ENCODE measurements at regions not wholly inside any gene's neighbourhood (a gene's known extent, or its start where the extent isn't known, plus 50 kb on each side); places are given as distances from the start of the nearest gene placed in this dataset.

DNA sequence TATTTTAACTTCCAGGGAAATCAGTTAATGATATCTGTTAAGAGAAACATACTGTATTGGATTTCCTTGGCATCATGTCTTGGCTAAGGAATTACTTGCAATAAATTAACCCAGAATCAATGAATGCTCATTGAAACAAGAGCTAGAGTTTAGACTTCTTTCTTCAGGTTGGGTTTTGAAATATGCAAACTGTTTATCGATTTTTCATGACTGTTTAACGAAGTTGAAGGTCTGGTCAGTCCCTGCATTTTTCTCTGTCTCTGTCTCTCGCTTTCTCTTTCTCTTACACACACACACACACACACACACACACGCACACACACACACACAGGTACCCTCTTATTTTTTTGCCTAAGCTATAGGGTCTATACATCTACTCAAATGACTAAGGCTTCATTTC lies 981.0 kb downstream of the SUCLG1 start:
- H3K9me3 ChIP-seq = no peaks in the 10 kb centered on the region
- DNase-seq = no peak
- intact Hi-C loops (cut with DNase I) = no loop called here
- TF ChIP-seq, protein P1, sequence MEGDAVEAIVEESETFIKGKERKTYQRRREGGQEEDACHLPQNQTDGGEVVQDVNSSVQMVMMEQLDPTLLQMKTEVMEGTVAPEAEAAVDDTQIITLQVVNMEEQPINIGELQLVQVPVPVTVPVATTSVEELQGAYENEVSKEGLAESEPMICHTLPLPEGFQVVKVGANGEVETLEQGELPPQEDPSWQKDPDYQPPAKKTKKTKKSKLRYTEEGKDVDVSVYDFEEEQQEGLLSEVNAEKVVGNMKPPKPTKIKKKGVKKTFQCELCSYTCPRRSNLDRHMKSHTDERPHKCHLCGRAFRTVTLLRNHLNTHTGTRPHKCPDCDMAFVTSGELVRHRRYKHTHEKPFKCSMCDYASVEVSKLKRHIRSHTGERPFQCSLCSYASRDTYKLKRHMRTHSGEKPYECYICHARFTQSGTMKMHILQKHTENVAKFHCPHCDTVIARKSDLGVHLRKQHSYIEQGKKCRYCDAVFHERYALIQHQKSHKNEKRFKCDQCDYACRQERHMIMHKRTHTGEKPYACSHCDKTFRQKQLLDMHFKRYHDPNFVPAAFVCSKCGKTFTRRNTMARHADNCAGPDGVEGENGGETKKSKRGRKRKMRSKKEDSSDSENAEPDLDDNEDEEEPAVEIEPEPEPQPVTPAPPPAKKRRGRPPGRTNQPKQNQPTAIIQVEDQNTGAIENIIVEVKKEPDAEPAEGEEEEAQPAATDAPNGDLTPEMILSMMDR (IDR thresholded peaks at IDR 0.05) = no peak
- TF ChIP-seq POLR2A (IDR thresholded peaks at IDR 0.05) = no peak
- no peaks in the 10 kb centered on the region for H3K36me3 ChIP-seq (replicated peaks in 1 of 2; ENCODE audit: insufficient read depth in 1 of 2, low read depth in 2 of 2)
- no peaks in the 10 kb centered on the region for H3K27me3 ChIP-seq
- peaks cover 17% of the 10 kb centered on the region for H3K4me1 ChIP-seq
- H3K27ac ChIP-seq = peak overlapping the region in 2 of 4 donors; percentile 12 to 26
- H3K4me3 ChIP-seq = no peak overlapping the region
- ATAC-seq = peak; percentile 59
- 5 to 9% methylated on average over 4 of the region's 4 CpGs for WGBS, 2 donors

DNA sequence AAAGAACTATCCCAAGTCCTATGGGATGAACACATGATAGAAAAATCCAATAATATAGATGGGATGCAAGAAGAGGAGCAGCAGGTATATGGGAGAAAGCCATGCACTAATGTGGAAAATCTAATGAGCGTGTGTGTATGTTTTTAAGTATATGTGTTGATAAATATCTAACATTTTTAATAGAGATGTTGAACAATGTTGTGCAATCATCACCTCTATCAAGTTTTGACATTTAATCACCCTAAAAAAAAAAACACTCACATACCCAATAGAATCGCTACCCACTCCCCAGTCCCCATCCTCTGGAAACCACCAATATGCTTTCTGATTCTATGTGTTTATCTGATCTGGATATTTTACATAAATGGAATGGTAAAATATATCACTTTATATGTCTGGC lies 983.7 kb downstream of the SUCLG1 start:
- ATAC-seq = no peak
- DNase-seq = no peak
- intact Hi-C loops (cut with DNase I) = no loop called here
- 86 to 90% methylated on average over 2 of the region's 2 CpGs for WGBS, 2 donors
- Histone ChIP-seq H3K27me3 (no peaks in the 10 kb centered on the region), H3K9me3 (no peaks in the 10 kb centered on the region), H3K27ac (no peak overlapping the region), H3K36me3 (replicated peaks in 1 of 2; ENCODE audit: insufficient read depth in 1 of 2, low read depth in 2 of 2) (no peaks in the 10 kb centered on the region), H3K4me3 (no peak overlapping the region), H3K4me1 (peaks cover 26% of the 10 kb centered on the region)
- TF ChIP-seq POLR2A (IDR thresholded peaks at IDR 0.05) = no peak
- TF ChIP-seq, protein P1 (IDR thresholded peaks at IDR 0.05) = no peak

DNA sequence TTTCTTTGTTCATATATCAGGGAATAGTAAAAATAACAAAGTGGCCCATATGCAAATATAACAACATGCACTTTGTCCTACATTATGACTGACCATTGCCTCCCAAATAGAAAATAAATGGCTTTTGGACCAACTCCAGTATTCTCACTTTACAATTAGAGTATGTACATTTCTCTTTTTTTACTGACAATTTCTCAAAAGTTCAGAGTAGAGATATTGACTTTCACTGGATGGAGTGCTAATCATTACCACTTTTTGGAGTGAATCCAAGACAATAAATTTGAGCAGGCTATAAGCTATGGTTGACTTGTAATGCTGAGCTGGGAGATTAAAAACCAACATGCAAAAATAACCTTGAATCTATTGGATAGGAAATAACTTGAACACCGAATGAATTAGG lies 987.4 kb downstream of the SUCLG1 start:
- Histone ChIP-seq H3K36me3 (replicated peaks in 1 of 2; ENCODE audit: insufficient read depth in 1 of 2, low read depth in 2 of 2) (no peaks in the 10 kb centered on the region), H3K4me1 (peaks cover 9% of the 10 kb centered on the region), H3K27ac (no peak overlapping the region), H3K9me3 (no peaks in the 10 kb centered on the region), H3K27me3 (no peaks in the 10 kb centered on the region), H3K4me3 (no peak overlapping the region)
- intact Hi-C loops (cut with DNase I) = no loop called here
- TF ChIP-seq, protein P1 (IDR thresholded peaks at IDR 0.05) = no peak
- no peak for TF ChIP-seq POLR2A (IDR thresholded peaks at IDR 0.05)
- DNase-seq = no peak
- WGBS, 2 donors = 16 to 18% methylated on average over 1 of the region's 1 CpG
- no peak for ATAC-seq

DNA sequence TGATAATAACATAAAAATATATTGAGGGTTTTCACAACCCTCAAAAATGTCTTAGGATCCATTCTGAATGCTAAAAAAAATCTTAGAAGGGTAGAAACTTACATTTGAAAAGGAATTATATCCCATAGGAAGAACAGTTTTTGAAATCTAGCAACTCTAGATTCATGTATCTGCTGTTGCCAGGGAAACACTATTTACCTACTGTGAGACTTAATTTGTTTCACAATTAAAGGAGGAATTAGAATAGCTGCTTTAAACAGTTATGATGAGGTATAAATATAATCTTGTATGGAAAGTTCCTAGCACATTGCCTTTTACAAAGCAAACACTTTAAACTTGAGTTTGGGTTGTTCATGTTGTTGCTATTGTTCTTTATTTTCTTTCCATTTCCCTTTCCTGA lies 988.2 kb downstream of the SUCLG1 start:
- no peak for TF ChIP-seq POLR2A (IDR thresholded peaks at IDR 0.05)
- TF ChIP-seq, protein P1 (IDR thresholded peaks at IDR 0.05) = no peak
- no peaks in the 10 kb centered on the region for H3K9me3 ChIP-seq
- ATAC-seq (no peak), DNase-seq (no peak)
- peaks cover 9% of the 10 kb centered on the region for H3K4me1 ChIP-seq
- no peaks in the 10 kb centered on the region for H3K27me3 ChIP-seq
- no peak overlapping the region for H3K27ac ChIP-seq
- H3K36me3 ChIP-seq (replicated peaks in 1 of 2; ENCODE audit: insufficient read depth in 1 of 2, low read depth in 2 of 2) = no peaks in the 10 kb centered on the region
- no peak overlapping the region for H3K4me3 ChIP-seq
- intact Hi-C loops (cut with DNase I) = no loop called here

DNA sequence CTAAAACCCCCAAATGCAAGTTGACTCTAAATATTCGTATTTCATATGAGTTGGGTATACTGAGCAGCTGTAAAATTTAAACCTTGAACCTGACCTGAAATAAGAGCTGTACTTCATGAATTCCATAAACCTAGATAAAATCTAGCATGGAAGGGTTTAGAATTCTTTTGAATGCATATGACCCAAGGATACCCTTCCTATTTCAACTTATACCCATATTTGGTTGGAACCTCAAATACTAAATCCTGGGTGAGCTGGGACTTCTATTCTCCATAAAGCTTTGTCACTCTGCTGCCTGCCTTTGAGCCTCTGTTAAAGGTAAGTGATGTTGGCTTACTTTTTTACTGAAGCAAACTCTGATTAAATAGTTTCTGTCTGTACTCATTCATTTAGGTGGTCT lies 994.6 kb downstream of the SUCLG1 start:
- ATAC-seq (no peak), DNase-seq (no peak)
- Histone ChIP-seq H3K4me3 (no peak overlapping the region), H3K9me3 (no peaks in the 10 kb centered on the region), H3K36me3 (replicated peaks in 1 of 2; ENCODE audit: insufficient read depth in 1 of 2, low read depth in 2 of 2) (no peaks in the 10 kb centered on the region), H3K4me1 (no peaks in the 10 kb centered on the region), H3K27me3 (no peaks in the 10 kb centered on the region), H3K27ac (no peak overlapping the region)
- WGBS, 2 donors = 63 to 70% methylated on average over 1 of the region's 1 CpG
- TF ChIP-seq POLR2A (IDR thresholded peaks at IDR 0.05) = no peak
- intact Hi-C loops (cut with DNase I) = no loop called here

Measured in body of pancreas (tissue), 4 donors.